ENCODE measurements at regions not wholly inside any gene's neighbourhood (a gene's known extent, or its start where the extent isn't known, plus 50 kb on each side); places are given as distances from the start of the nearest gene placed in this dataset.
A peak's percentile ranks its signal among the peaks of the same experiment; 100 is the strongest.
"Not testable (repeated sequence)": the region's sequence is repeated elsewhere in the genome, so short reads cannot be mapped to it uniquely, and the experiment has no call there.

DNA sequence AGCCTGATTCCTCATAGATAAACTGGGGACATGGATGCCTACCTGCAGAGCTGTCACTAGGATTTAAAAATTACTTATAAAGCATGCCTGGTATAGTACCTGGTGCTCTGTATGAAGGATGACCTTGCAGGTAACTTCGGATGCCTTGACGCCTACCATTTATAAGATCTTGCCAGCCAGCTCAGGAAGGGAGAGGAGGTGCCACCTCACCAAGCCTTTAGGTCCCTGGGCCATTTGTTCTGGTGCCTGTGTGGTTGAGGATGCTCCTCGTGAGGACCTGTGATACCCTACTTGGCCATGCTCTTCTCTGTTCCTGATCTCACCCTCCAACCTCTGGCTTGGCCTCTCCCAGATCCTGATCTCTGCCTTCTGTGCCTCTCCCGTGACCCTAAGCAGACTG lies 85.2 kb downstream of the FDX1 start:
- DNase-seq, result no peak

DNA sequence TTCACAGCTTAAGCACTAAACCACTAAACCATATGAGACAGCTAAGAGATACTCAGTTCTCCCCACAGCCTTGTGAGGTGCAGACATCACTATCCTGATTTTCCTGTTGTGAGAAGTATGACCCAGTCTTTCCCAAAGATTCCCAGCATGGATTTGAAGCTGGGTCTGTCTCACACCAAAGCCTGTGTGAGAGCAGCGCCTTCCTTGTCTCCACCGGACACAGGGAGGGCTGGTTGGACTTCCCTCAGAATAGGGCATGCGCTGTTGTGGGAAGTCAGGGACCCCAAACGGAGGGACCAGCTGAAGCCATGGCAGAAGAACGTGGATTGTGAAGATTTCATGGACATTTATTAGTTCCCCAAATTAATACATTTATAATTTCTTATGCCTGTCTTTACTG lies 87.6 kb downstream of the FDX1 start:
- not testable (repeated sequence) for DNase-seq

DNA sequence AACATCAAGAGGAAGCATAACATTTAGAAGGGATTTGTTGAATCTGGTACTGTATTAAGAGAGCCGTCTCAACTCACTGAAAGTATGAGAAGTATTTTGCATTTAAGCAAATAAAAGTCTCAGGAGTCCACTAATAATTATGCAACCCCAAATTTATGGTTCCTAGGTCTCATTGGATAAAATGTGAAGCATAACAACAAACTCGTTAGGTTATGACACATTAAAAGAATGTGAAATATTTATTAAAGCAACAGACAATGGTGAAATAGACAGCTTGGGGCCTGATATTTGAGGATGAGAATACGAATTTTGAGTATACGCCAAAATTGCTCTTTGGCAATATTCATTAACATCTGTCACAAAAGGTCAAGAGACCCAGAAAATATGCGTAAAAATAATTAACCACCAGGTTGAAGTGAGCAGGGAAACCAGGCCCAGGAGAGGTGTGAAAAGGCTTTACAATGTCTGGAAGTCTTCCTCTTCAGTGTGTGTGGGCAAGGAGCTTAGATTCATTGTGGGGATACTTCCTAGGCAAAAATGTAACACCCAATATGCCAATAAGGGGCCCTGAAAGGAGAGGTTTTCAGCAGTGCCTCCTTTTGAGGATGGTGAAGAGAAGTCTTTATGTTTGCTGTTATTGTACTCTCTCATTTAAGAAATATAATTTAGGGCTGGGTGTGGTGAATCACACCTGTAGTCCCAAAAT lies 89.2 kb downstream of the FDX1 start:
- DNase-seq, result no peak

DNA sequence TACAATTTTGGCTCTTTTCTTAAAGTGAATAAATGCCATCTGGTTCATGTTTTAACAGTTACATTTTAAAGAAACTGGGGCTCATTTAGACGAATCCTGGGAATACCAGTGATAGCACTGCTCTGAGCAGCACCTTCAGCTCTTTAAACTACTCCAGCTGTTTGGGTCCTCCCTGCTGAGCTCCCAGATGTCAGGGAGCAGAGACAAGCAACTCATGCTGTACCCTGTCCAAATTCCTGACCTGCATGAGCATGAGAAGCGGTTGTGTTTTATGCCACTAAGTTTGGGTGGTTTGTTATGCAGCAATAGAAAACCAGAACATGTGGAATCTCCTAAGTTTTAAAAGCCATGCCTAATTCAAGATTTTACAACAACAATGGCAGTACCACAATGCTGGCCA lies 90.0 kb downstream of the FDX1 start:
- DNase-seq, result no peak

DNA sequence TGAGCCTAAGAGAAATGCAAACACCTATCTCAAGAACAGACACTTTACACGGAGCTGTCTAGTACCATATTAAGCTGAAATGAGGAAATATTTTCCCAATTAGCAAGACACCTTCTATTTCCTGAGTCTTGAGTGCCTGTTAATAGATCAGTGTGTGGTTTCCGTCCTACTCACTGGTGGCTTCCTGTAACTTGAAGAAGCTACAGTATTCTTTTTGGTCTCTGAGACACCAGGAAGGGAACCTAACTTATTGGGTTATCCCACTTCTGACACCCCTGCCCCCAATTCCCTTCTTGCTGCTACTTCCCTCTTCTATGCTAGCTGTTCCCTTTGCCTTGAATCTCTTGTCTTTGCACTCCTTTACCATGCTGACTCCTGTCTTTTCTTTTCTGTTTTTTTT lies 92.7 kb downstream of the FDX1 start:
- DNase-seq, result peak; percentile 30

DNA sequence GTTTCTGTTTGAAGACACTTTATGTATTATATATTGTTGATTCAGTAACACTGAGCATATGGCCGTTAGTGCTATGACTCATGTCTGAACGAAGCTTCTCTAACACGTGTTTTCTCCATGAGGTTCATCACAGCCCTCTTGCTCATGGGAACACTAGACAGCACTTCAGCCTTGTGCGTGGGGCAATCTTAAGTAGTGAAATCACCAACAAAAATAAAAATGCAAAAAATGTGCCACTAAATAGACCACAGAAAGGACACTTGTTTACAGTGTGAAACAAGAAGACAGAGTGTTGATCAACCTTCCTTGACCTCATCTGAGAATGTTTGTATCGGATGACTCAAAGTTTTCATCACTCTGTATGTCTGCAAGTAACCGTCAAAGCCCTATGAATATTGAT lies 94.5 kb downstream of the FDX1 start:
- peak; percentile 43 for DNase-seq

DNA sequence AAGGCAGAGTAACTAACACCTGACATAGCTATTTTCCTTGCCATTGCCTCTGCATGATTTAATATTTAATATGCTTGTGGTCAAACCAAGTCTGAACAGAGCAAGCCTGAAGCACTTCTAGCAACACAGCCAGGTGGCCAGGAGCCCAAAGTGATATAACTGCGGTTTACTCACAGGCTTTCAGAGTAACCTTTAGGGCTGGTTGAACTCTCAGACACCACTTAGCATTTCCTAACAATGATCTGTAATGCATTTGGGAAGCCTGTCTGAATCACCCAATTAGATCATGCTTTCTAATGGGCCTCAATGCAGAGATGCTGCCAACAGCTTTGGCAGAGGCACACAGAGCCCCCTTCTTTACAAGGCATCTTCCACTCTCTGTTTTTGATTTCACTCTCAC lies 96.1 kb downstream of the FDX1 start:
- DNase-seq, result peak; percentile 20

DNA sequence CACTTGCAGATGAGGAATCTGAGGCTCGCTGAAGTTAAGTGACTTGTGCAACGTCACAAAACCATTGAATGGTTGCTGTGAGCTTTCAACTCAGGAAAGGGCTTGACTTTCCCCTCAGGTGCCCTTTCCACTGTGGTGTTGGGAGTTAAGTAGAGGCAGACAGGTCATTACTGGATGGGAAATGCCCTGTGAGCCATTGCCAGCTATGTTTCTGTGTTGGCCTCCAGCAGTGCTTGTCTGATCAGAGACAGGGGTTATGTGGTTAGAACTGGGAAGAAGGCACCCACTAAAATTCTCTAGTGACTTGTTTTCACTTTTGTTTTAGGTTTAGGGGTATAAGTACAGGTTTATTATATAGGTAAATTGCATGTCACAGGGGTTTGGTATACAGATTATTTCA lies 96.6 kb downstream of the FDX1 start:
- DNase-seq, result peak; percentile 14
